HG02642 (cell line): ENCODE measurements at regions not wholly inside any gene's neighbourhood (a gene's known extent, or its start where the extent isn't known, plus 50 kb on each side); places are given as distances from the start of the nearest gene placed in this dataset.

ENCODE experiments used
- ATAC-seq: cut with Tn5 transposase; IDR thresholded peaks from one replicate; pipeline ENCODE4 v1.9.1; 2021; ENCODE audit warnings: mild to moderate bottlenecking; ENCODE audit not compliant: unreplicated experiment, poor library complexity

DNA sequence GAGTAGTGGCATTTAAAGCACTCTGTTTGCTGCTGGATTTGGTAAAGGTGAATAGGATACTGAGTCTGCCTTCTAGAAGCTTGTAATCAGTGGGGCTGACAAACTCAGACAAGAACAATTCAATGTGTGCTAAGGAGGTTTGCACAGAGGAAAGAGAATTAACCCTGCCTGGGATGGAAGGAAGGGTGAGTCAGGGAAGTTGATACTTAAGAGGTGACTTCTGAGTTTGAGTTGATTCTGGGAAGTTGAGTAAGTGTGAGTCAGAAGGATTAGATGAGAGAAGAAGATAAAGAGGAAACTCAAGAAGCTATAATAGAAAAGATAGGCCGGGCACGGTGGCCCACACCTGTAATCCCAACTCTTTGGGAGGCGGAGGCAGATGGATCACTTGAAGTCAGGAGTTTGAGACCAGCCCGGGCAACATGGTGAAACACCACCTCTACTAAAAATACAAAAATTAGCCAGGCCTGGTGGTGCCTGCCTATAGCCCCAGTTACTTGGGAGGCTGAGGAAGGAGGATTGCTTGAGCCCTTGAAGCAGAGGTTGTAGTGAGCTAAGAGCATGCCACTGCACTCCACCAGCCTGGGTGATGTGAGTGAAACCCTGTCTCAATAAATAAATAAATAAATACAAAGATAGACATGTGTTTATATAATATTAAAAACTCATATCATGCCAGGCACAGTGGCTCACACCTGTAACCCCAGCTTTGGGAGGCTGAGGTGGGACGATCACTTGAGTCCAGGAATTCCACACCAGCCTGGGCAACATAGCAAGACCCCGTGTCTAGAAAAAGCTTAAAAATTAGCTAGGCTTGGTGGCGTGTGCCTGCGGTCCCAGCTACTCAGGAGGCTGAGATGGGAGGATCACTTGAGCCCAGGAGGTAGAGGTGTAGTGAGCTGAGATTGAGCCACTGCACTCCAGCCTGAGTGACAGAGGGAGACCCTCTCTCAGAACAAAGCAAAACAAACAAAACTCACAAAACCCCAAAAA lies 126.8 kb upstream of the CPM start:
- ATAC-seq = no peak

DNA sequence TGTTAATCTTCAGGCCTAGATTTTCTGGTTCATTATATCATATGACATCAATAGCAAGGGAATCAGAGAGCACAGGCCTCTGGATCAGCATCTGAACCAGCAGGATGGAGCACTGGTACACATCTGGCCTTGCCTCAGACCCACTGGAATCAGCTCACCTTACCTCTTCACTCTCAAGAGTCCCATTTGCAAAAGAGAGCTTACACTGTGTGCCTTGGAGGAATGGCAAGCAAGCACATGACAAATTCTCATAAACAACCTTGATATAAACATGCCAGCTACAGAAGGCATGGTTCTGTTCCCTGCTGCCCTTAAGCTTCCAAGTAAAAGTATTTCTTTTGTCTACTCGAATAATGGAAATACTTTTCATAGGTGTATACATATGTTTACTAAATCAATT lies 128.6 kb upstream of the CPM start:
- no peak for ATAC-seq

DNA sequence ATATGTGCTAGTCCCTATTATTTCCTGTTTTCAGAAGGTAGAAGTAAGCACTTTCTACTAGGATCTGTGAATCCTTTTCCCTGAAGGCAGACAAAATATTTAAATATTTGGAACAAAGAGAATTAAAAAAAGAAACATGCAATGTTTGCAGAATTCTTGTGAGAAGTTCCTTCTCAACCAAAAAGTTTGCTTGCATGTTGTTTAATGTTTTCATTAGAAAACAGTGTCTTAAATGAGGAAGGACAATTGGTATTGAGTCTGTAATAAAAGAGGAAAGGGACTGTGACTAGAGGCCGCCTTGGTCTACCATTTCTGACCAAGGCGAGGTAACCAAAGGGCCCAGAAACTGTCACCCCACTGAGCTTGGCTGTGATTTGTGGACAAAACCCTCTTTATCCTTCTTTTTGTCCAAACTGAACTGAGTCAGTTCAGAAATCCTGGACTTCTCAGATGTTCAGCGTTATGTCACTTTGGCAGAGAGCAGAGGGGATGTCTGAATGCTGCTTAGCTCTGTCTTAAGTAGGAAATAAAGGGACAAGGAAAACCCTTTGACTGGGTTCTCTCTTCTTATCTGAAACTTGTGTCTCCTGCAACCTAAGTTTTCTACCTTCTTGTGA lies 129.8 kb upstream of the CPM start:
- ATAC-seq = no peak

DNA sequence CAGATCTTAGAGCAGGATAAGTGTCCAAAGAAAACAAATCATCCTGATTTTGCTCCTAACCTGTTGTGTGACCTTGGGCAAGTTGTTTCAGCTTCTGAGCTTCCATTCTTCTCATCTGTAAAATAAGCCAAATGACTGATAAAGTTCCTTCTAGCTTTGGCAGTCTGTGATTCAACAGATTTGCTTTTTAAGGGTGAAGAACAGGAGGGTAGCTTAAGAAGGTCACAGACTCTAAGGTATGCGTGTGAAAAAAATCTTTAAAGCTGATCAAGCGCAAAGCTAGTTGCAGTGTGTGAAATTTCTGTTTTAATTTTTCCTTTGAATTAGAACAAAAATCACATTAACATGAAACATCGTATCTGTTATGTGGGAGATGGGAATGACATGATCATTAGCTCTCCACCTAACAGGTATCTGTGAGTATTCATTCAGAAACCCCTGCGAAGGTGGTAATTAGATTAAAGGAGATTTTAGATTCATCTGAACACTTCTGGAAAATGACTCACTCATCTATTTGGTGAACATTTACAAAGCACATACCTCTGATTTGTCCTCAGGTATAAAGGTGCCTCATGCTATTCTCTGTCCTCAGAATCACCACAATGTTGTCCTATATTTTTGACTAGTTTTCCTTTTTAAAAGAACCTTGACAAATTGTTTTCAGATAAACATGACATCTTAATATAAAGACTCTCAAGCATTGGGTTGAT lies 131.9 kb upstream of the CPM start:
- ATAC-seq = no peak

DNA sequence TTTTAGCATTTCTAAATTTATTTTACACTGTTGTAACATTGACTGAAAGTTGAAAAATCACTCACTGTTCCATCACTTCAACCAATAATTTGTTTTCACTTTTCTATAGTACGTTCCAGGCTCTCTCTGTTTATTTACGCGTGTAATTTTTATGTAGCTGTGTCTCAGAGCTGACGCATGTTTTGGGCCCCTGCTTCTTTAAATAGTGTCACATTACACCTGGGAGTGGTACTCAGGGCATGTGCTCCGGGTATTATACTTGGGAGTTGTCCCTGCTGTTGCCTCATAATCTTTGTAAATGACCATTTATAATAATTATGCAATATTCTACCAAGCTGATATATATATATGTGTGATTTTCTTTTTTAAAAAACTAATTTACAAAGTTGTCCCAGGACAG lies 132.8 kb upstream of the CPM start:
- no peak for ATAC-seq

DNA sequence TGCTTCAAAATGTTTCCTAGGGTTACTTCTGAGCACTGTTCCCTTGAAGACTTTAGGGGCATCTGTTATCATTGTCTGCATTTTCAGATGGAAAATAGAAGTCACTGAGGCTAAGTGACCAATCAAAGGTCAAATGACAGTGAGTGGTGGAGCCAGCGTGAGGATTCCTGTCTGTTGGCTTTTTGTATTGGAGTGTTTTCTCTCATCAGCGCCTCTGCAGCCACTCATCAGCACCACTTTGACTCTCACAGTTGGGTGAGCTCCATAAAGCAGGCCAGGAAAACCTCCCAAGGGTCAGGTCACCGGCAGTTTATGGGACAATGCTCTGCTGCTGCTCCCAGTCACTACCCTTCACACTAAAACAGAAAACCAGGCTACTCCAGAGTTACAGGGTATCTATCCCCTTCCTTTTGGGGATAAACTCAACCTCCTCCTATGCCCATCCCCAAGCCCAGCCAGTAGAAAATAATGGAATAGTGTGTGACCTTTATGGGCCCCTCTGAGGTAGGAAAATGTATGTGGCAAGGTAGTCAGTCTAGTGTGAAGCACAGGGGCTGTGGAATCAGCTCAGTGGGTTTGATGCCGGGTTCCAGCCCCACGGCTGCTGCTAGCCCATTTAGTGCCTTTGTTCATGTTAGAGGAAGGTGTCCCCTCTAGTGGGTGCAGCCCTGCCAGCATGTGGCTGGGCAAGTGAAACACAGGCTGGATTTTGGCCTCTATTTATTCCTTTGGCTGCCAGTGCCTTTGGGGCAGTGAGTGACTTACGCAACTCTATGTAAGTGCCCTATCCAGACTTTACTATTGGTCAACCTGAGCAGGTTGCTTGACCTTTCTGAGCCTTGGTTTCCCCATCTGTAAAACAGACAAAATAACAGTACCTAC lies 133.8 kb upstream of the CPM start:
- ATAC-seq = no peak

DNA sequence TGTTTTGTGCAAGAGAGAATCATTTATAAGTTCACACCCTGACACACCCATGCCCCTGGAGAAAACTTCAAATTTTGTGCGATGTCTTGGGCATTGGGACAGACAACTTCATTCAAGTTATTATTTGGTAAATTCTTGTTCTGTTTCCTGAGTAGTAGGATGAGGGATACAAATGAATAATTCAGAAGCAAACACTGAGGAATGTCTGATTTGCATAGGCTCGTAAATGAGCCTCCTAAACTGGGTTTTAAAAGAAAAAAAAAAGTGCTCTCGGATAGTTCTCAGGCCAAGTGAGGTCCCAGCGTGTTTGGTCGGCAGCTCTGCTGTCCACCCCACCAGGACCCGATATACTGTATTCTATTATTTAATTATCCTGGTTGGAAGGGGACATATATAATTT lies 134.7 kb upstream of the CPM start:
- no peak for ATAC-seq

DNA sequence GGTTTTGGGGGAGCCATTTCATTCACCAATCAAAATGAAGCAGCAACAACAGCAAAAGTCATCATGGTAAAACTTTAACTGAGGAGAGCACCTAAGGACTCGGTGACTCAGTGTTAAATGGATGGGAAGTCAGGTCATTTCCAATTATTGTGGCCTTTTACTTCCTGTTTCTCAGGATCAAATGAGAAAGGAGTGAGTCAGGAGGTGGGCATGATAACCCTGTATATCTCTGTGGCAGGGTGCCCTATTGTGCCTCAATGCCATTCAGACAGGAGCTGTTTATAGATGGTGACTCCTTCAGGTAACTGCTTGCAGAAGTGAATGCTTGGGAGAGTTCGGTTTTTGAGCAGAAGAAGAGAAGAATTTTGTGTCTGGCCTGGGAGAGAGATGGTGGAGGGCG lies 135.5 kb upstream of the CPM start:
- no peak for ATAC-seq

DNA sequence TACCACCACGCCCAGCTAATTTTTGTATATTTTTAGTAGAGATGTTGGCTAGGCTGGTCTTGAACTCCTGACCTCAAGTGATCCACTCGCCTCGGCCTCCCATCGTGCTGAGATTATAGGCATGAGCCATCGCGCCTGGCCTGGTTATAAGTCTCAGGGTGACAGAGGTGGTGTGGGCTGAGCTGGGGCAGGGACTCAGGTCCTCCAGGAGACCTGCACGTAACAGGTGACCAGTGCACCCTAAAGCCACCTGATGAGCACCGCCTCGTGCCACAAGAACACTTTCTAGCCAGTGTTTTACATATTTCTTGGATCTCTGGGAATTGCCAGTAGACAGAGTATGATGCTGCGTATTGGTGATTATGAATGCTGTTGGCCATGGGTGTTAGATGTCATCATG lies 136.5 kb upstream of the CPM start:
- ATAC-seq = no peak

DNA sequence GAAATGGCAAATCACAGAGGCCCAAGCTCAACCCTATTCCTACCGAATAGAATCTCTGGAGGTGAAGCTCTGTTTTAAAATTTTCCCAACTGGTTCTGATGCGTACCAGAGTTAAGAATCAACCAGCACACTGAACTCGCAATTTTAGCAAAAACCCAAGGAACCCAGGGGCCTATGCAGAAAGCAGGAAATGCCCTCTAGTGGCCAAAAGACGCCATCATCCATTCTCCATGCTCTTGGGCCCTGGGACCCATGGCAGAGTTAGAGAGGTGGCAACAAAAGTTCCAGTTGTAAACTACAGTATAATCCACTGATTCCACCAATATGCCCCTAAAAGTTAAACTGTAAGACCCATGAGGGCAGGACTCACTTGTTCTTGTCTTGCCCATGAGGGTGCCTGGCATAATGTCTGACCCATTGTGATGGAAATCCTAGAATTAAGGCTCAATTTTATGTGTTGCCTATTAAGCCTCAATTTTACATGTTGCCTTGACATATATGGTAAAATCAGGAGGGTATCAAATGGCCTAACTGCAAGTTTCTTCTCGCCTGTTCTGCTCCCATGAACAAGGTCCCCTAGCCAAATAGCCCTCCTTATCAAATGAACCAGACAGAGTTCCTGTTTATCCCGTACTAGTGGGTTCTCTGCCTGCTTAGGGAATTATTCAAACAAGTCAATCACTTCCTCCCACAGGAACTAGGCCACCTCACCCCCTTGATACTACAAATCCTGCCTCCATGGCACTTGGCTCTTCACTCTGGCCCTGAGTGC lies 137.5 kb upstream of the CPM start:
- ATAC-seq = peak; percentile 92

DNA sequence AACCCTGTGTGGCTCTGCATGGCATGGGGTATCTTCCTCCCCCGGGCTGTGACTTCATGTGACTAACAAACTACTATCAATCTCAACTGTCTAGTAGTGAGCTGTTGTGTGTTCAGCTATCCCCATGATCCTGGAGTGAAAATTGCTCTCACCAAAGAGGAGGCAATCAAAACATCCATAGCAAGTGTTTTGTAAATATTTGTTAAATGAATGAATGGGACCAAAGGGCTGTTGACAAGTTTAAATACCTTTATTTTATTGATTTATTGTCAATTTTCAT lies 138.1 kb upstream of the CPM start:
- ATAC-seq = no peak

DNA sequence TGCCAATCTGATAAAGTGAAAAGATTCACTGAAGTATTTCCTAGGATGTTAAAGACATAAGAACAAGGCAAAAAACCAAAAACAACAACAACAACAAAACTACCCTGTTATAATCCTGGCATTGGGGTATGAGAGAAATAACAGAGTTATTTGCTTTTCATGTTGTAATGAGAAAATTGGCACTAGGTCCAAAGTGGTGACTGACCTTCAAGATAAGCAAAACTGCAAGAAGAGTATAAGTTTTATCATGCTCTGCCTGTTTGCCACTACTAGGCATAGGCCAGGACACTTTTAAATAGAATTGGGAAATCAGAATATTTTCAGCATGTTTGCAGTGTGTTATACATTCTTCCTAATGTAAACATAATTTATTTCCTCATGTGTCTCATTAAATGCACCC lies 140.1 kb upstream of the CPM start:
- ATAC-seq = no peak

DNA sequence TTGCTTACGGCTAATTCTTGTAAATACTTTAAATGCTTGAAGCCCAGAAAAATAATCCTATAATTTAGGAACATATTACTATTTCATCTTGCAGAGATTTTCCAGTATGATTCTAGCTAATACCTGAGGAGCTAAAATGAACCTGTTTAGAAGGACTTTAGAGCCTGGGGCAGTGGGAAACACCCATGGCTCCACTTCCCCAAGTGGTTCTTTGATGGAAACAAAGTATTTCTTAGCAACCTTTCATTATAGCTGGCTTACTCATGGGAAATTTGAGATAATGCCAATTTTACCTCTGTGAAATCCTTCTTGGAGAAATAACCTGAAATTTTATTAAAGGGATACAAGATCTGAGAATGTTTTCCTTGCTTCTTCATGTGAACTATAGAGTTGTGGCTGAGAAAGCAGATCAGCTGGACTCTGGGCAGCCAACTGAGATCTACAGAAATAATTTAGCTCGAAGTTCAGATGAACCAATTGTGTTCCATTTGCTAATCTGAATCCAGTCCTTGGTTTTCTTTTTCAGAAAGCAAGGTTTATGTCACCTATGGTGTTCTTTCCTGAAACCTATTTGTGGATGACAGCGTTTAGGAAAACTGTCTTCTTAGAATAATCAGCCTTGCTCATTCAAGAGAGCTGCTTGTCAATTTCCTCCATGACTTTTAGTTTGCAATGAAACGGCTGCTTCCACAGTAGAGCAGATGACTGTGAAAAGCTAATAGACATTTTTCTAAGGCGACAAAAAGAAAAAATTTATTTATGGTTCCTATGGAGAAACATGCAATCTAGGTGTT lies 141.8 kb upstream of the CPM start:
- ATAC-seq = no peak

DNA sequence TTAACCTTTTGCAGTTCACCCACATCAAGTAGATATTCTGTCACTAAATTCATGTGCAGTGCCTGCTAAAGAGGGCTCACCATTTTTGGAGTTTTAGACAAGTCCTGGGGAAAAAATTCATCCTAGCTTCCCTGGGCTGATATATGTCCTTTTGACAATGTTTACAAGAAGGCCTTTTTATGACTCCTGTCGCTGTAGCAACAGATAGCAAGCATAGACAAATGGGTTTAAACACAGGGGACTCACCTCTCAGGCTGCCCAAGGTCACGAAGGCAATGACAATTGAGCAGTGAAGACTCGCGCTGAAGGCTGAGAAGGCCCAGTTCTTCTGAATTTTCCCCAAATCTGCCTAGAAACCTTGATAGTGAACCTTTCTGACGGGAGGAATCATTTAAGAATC lies 150.7 kb upstream of the CPM start:
- ATAC-seq = no peak

DNA sequence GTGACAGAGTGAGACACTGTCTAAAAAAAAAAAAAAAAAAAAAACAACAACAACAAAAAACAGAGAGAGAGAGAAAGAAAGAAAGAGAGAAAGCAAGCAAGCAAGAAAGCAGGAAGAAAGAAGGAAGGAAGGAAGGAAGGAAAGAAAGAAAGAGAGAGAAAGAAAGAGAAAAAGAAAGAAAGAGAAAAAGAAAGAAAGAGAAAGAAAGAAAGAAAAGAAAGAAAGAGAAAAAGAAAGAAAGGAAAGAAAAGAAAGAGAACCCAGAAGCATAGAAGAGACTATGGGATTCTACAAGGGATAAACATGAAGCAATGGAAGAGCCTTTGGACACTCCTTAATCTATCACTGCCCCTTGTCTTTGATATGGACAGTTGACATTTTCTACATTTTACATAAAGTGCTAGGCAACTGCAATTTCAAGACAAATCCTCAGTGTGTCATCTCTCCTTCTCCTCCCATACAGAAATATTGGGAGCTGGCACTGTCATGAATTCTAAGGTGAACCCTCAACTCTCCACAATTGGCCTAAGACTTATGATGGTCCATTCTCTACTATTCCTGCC lies 151.9 kb upstream of the CPM start:
- ATAC-seq = no peak

DNA sequence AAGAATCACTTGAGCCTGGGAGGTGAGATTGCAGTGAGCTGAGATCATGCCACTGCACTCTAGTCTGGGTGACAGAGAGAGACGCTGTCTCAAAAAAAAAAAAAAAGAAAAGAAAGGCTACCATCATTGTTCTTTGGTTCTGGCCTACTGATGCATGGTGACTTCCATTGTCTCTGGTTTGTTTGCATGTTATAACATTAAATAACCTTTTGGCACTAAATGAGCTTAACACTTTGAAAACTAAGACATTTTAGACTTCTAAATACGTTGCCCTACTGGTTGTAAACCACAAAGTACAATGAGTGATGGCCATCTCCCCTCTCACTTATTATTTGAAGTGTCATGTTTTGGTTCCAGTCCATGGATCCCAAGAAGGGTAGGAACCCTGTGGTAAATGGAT lies 152.9 kb upstream of the CPM start:
- no peak for ATAC-seq

DNA sequence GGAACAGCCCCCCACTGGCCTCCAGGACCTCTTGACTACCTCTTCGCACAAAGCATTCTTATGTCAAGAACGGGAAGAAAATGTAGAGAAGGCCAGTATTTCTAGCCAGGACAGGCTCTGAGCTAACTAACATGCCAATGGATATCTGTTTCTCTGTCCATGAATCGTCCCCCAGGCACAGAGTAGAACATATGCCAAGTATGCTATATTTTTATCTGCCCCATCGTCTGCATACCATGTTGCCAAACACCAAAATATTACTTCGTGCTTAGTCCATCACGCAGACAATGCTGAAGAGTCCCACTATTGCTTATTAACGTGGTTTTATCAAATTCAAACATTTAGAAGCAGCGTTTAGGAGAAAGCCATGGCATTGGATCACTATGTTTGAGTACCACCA lies 151.4 kb upstream of the CPSF6 start:
- no peak for ATAC-seq

DNA sequence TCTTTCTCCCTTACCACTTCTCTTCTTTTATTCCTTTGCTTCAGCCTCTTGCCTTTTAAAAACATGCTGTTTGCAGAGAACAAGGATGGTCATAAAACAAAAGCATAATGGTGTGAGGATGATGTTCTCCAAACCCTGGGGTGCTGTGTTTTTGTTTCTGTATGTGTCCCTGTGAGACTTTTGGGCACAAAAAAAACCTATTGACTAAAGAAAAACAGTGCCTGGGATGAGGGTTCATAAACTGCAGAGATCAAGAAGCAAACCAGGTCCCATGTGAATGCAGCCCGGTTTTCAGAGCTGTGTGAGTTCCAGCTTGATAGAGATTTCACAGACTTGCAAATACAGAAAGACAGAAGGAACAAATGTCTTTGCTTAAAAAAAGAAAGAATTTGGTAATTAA lies 148.6 kb upstream of the CPSF6 start:
- ATAC-seq = no peak
